HG03103 (cell line): ENCODE measurements at regions not wholly inside any gene's neighbourhood (a gene's known extent, or its start where the extent isn't known, plus 50 kb on each side); places are given as distances from the start of the nearest gene placed in this dataset.
"Not testable (repeated sequence)": the region's sequence is repeated elsewhere in the genome, so short reads cannot be mapped to it uniquely, and the experiment has no call there.

ENCODE experiments used
- ATAC-seq: cut with Tn5 transposase; IDR thresholded peaks from one replicate; pipeline ENCODE4 v1.9.1; 2021; ENCODE audit warnings: low read depth; ENCODE audit not compliant: unreplicated experiment

GRCh38 chr5:107017616-107018015 lies 653.1 kb downstream of the EFNA5 start:
- ATAC-seq, result no peak

GRCh38 chr5:107012371-107012770 lies 658.4 kb downstream of the EFNA5 start:
- ATAC-seq, result no peak

- ATAC-seq, result no peak
Measured at GRCh38 chr5:107011605-107012004, 659.1 kb downstream of the EFNA5 start.

GRCh38 chr5:107010060-107010459 lies 660.7 kb downstream of the EFNA5 start:
- ATAC-seq, result no peak

GRCh38 chr5:107005653-107006052 lies 665.1 kb downstream of the EFNA5 start:
- no peak for ATAC-seq

GRCh38 chr5:107005161-107005560 lies 665.6 kb downstream of the EFNA5 start:
- no peak for ATAC-seq

GRCh38 chr5:107002115-107002514 lies 668.6 kb downstream of the EFNA5 start:
- no peak for ATAC-seq

GRCh38 chr5:106999506-106999905 lies 671.2 kb downstream of the EFNA5 start:
- not testable (repeated sequence) for ATAC-seq

GRCh38 chr5:106986006-106986405 lies 684.7 kb downstream of the EFNA5 start:
- no peak for ATAC-seq

GRCh38 chr5:106985174-106985573 lies 685.6 kb downstream of the EFNA5 start:
- ATAC-seq, result no peak

GRCh38 chr5:106979178-106979577 lies 691.6 kb downstream of the EFNA5 start:
- not testable (repeated sequence) for ATAC-seq

- not testable (repeated sequence) for ATAC-seq
Measured at GRCh38 chr5:106978582-106979165, 692.1 kb downstream of the EFNA5 start.

- ATAC-seq, result no peak
Measured at GRCh38 chr5:106976363-106976762, 694.4 kb downstream of the EFNA5 start.

- ATAC-seq, result no peak
Measured at GRCh38 chr5:106974272-106974671, 696.5 kb downstream of the EFNA5 start.

- ATAC-seq, result no peak
Measured at GRCh38 chr5:106966686-106967315, 703.9 kb downstream of the EFNA5 start.

GRCh38 chr5:106964132-106964531 lies 706.6 kb downstream of the EFNA5 start:
- no peak for ATAC-seq

- ATAC-seq, result no peak
Measured at GRCh38 chr5:106963630-106964029, 707.1 kb downstream of the EFNA5 start.

- no peak for ATAC-seq
Measured at GRCh38 chr5:106962464-106963230, 708.1 kb downstream of the EFNA5 start.

GRCh38 chr5:106959387-106959786 lies 711.4 kb downstream of the EFNA5 start:
- no peak for ATAC-seq

- ATAC-seq, result no peak
Measured at GRCh38 chr5:106957336-106957735, 713.4 kb downstream of the EFNA5 start.

GRCh38 chr5:106956886-106957285 lies 713.9 kb downstream of the EFNA5 start:
- no peak for ATAC-seq

- ATAC-seq, result no peak
Measured at GRCh38 chr5:106956187-106956586, 714.5 kb downstream of the EFNA5 start.
